OCI-LY1 (cell line): ENCODE measurements at regions not wholly inside any gene's neighbourhood (a gene's known extent, or its start where the extent isn't known, plus 50 kb on each side); places are given as distances from the start of the nearest gene placed in this dataset.

Source experiments
- CTCF ChIP-seq: fragments of 200-600 bp; sonication (generic), shearing (Covaris generic); IDR thresholded peaks from 2 replicates; pipeline ENCODE4 v1.5.1; 2017; ENCODE audit warnings: mild to moderate bottlenecking, antibody characterized with exemption, low read length, moderate library complexity, mixed read lengths
- EZH2 ChIP-seq: fragments of 200-600 bp; sonication (generic), shearing (Covaris generic); IDR thresholded peaks from 2 replicates; pipeline ENCODE4 v1.8.0; 2017; ENCODE audit warnings: borderline replicate concordance, mixed run types, mild to moderate bottlenecking, antibody characterized with exemption, low read length, moderate library complexity, mixed read lengths

GRCh38 chr4:115660465-115660864 lies 547.0 kb upstream of the NDST4 start:
- TF ChIP-seq CTCF (no peak), EZH2 (no peak)
